HG02870 (cell line): ENCODE measurements at regions not wholly inside any gene's neighbourhood (a gene's known extent, or its start where the extent isn't known, plus 50 kb on each side); places are given as distances from the start of the nearest gene placed in this dataset.

ENCODE experiments used
- ATAC-seq: cut with Tn5 transposase; IDR thresholded peaks from one replicate; pipeline ENCODE4 v1.9.1; 2021; ENCODE audit warnings: mild to moderate bottlenecking, moderate library complexity; ENCODE audit not compliant: unreplicated experiment

- ATAC-seq = no peak
Measured at GRCh38 chr2:155099784-155100183, 401.3 kb downstream of the KCNJ3 start.

- ATAC-seq = no peak
Measured at GRCh38 chr2:155095613-155096012, 397.1 kb downstream of the KCNJ3 start.

GRCh38 chr2:155080373-155080772, 381.9 kb downstream of the KCNJ3 start:
- no peak for ATAC-seq

- no peak for ATAC-seq
Measured at GRCh38 chr2:155070489-155070888, 372.0 kb downstream of the KCNJ3 start.

- ATAC-seq = no peak
Measured at GRCh38 chr2:155062922-155063258, 364.4 kb downstream of the KCNJ3 start.

GRCh38 chr2:155062250-155062921, 363.9 kb downstream of the KCNJ3 start:
- no peak for ATAC-seq

GRCh38 chr2:155060896-155061295, 362.4 kb downstream of the KCNJ3 start:
- no peak for ATAC-seq

GRCh38 chr2:155054712-155055111, 356.2 kb downstream of the KCNJ3 start:
- ATAC-seq = no peak

- ATAC-seq = no peak
Measured at GRCh38 chr2:155043097-155043496, 344.6 kb downstream of the KCNJ3 start.

- no peak for ATAC-seq
Measured at GRCh38 chr2:155035308-155035707, 336.8 kb downstream of the KCNJ3 start.

- no peak for ATAC-seq
Measured at GRCh38 chr2:155033652-155034051, 335.2 kb downstream of the KCNJ3 start.

GRCh38 chr2:155030296-155030695, 331.8 kb downstream of the KCNJ3 start:
- no peak for ATAC-seq

GRCh38 chr2:155026651-155027174, 328.2 kb downstream of the KCNJ3 start:
- no peak for ATAC-seq

GRCh38 chr2:155023674-155024073, 325.2 kb downstream of the KCNJ3 start:
- no peak for ATAC-seq

GRCh38 chr2:155022531-155022930, 324.0 kb downstream of the KCNJ3 start:
- no peak for ATAC-seq

GRCh38 chr2:155021618-155022017, 323.1 kb downstream of the KCNJ3 start:
- ATAC-seq = no peak

GRCh38 chr2:155020246-155020645, 321.8 kb downstream of the KCNJ3 start:
- ATAC-seq = no peak

GRCh38 chr2:155010925-155011324, 312.4 kb downstream of the KCNJ3 start:
- ATAC-seq = no peak

- ATAC-seq = no peak
Measured at GRCh38 chr2:154995361-154995760, 296.9 kb downstream of the KCNJ3 start.

- ATAC-seq = no peak
Measured at GRCh38 chr2:154992826-154993225, 294.3 kb downstream of the KCNJ3 start.

- ATAC-seq = no peak
Measured at GRCh38 chr2:154978710-154979109, 280.2 kb downstream of the KCNJ3 start.

GRCh38 chr2:154978244-154978643, 279.7 kb downstream of the KCNJ3 start:
- no peak for ATAC-seq

GRCh38 chr2:154974041-154974440, 275.5 kb downstream of the KCNJ3 start:
- ATAC-seq = no peak
